GM21528 (cell line): ENCODE measurements at regions not wholly inside any gene's neighbourhood (a gene's known extent, or its start where the extent isn't known, plus 50 kb on each side); places are given as distances from the start of the nearest gene placed in this dataset.

ENCODE experiments used
- ATAC-seq: cut with Tn5 transposase; IDR thresholded peaks from one replicate; pipeline ENCODE4 v1.9.1; 2021; ENCODE audit warnings: mild to moderate bottlenecking, moderate library complexity; ENCODE audit not compliant: unreplicated experiment, low FRiP score

DNA sequence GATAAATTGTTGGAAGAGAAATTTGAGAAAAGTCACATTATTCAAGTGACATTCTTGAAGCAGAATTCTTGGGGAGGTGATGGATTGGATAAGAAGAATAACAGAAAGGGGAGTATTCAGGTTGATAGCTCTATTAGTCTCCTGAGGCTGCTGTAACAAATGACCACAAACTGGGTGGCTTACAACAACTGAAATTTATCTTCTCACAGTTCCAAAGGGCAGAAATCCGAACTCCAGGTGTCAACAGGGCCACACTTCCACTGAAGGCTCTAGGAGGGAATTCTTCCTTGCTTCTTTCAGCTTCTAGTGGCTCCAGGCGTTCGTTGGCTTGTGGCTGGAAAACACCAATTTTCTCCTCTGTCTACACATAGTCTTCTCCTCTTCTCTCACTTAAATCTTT is 99.8 kb downstream of the TES start:
- ATAC-seq: no peak

DNA sequence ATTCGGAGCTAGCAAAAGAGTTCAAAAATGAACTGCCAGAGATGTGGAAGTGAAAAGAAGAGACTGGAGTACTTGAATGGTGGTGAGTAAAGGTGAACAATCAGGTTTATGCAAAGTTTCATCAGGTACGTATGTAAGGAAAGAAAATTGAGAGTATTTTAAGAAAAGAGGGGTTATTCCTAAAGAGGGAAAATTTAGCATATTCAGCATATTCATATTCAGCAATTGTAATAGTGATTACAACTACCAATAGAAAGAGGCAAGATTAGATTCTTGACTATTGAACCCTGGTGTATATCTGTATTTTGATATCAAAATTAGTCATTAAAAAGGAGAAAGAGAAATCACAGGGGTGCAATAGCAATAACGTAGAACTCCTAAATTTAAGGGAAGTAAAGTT is 100.9 kb downstream of the TES start:
- ATAC-seq: no peak

DNA sequence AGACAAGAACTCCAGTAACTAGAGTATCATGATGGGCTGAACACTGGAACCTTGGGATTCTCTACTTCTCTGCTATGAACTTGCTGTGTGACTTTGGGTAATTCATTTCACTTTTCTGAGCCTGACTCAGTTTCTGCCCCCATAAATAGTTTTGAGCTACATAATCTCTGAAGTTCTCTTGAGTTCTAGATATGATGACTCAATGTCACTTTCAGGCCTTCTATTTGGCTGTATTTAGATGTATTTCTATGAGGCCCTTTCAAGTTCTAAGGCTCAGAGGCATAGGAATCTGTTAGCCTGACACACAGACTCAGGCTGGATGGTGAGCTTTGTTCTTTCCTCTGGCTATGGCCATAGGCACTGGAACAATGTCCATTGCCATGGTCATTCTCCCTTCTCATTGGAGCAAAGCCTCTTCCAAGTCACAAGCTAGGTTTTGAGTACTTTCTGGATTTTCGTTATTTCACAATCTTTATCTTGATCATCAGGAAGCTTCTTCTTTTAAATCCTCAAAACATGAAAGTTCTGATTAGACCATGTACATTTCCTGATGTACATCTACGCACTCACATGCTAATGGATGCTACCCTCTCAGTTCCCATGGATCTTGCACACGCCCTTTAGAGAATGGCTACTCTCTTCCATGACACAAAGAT is 101.6 kb downstream of the TES start:
- no peak for ATAC-seq

DNA sequence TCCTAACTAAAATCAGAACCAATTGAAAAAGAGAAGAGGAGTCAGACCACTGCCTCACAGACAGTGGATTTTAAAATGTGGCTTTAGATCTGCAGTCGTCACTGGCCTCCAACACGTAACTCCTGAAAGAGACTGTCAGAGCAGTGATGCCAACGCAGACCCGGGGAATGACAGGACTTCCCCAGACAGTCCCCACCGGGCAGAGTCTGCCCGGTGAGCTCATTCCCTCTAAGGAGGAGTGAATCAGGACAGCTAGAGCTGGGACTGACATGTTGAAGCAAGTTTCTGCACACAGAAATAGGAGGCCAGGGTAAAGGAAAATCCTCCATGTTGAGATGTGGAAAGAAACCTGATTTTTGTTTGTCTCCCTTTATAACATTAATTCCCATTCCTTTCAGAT is 105.0 kb downstream of the TES start:
- ATAC-seq: no peak

DNA sequence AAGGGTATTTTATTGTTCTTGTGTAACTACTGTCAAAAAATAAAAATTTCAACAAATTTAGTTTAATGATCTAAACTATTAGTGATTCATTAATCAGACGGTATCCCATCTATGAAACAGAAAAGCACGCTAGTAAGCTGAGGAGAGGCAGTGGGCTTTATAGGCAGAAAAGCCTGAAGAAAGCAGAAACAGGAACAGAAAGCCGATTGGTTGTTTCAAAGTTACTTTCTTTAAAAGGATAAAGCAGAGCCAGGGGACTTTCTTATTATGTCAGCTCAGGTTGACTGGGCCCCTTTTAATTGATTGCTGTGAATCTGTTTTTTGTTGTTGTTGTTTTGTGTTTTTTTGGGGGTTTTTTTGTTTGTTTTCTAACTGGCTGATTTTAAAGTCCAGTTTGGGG is 105.5 kb downstream of the TES start:
- ATAC-seq: peak; percentile 33

DNA sequence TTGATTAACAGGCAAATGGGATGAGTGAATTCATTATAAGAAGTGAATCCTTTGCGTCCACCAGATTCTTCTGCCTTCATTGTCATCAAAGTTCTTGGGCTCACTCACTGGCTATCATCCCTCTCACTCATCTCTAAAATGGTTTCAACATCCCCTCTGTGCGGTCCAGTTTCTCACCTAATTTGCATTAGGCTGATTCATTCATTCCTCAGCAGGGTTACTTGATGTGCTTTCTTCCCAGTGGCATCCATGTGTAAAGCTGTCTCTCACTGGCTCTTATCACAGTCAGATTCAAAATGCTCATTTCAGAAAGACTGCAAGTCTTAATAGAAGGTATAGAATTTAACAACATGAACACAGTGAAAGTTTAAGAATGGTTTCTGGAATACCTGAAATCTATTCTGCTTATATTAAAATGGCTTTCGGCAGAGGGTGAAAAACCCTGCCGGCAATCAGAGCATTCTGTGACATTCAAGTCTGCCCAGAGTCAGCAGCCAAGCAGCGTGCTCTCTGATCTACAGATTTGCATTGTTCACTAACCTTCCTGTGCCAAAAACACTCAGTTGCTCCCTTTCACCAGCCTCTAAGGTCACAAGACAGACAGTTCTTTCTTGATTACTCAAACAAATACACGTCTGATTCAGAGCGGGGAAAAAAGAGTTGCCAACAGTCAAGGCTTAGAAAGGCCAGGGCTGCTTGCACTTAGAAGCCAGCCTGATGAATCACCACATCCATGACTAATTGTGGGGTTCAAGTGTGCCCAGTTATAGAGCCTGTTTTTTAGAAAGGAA is 106.7 kb downstream of the TES start:
- ATAC-seq: peak; percentile 94

DNA sequence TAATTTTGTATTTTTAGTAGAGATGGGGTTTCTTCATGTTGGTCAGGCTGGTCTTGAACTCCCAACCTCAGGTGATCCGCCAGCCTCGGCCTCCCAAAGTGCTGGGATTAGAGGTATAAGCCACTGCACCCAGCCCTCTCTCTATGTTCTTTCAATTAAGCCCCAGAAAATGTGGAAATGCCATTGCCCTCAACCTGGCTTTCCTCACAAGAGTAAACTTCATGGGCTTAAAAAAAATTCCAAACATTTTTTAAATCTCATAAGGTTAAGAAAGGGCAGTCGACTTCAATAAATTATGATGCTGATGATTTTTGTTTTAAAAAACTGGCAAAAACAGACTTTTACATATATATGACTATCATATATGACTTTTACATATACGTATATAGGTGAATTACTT is 107.6 kb downstream of the TES start:
- no peak for ATAC-seq

DNA sequence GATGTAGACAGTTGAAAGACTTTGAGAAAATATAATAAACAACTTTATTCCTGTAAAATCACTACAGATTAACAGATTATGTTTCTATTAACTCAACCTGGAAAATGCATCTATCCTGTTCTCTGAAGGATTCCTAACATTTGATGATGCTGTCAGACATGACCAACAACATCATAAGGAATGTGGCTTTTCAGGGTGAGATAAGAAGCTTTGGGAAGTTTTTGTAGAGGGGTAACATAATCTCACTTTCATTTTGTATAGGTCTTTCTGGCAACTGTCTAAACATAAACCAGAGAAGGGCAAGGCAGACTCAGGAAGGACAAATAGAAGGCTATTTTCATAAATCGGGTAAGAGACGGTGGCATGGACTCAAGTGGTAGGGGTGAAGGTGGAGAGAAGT is 112.2 kb downstream of the TES start:
- no peak for ATAC-seq

DNA sequence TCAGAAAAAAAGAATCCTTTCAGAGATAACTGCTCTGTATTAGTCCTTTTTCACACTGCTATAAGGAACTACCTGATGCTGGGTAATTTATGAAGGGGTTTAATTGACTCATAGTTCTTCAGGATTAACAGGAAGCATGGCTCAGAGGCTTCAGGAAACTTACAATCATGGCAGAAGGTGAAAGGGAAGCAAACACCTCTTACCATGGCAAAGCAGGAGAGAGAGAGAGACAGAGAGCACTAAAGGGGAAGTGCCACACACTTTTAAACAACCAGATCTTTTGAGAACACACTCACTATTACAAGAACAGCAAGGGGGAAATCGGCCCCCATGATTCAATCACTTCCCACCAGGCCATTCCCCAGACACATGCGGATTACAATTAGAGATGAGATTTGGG is 114.2 kb downstream of the TES start:
- no peak for ATAC-seq

DNA sequence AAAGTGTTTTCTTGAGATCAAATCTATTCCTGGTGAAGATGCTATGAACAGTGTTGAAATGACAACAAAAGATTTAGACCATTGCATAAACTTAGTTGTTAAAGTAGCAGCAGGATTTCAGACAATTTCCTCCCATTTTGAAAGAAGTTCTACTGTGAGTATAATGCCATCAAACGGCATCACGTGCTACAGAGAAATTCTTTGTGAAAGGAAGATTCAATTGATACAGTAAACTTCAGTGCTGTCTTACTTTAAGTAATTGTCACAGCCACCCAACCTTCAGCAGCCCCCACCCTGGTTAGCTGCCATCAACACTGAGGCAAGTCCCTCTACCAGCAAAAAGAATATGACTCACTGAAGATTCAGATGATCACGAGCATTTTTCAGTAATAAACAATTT is 115.2 kb downstream of the TES start:
- no peak for ATAC-seq

DNA sequence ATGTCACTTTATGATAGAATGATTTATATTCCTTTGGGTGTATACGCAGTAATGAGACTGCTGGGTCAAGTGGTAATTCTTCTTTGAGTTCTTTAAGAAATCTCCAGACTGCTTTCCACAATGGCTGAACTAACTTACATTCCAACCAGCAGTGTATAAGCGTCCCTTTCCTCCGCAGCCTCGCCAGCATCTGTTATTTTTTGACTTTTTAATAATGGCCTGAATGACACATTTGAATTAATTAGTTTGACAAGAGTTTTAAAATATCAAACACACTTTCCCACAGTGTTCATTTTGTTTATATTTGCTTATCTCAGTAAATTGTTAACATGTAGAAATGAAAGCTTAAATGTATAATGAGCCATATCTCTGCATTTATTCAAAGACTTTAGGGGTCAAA is 116.8 kb downstream of the TES start:
- no peak for ATAC-seq

DNA sequence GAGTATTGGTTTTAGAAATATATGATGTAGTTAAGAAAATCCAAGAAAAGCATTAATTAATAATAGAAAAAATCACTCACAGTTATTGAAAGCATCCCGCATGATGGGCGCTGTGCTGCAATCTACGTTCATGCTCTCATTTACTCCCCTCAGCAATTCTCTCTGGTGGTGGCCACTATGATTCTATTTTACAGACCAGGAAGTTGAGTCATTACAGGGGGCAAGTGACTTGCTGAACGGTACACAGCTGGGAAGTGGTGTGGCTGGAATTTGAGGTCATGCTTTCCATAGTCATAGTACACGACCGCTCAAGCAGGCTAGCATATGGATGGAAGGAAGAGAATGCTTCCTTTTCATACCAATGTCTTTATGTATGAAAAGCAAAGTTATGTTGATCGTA is 117.4 kb downstream of the TES start:
- ATAC-seq: no peak

DNA sequence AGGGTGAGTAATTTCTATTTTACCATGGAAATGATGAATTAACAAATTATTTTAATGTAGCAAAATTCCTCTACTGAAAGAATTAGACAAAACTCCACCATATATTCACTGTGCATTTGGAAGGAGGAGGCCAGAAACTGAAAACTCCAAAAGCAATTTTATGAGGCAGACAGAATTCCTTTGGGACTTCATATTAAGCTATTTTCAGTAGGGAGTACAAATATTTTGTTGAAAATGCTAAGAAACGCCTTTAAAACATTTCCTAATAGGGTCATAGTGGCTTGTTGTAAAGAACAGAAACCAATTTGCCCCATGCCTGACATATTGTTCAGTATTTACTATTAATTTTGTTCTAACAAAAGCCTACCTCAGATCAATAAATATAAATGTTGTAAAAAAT is 117.8 kb downstream of the TES start:
- ATAC-seq: no peak

DNA sequence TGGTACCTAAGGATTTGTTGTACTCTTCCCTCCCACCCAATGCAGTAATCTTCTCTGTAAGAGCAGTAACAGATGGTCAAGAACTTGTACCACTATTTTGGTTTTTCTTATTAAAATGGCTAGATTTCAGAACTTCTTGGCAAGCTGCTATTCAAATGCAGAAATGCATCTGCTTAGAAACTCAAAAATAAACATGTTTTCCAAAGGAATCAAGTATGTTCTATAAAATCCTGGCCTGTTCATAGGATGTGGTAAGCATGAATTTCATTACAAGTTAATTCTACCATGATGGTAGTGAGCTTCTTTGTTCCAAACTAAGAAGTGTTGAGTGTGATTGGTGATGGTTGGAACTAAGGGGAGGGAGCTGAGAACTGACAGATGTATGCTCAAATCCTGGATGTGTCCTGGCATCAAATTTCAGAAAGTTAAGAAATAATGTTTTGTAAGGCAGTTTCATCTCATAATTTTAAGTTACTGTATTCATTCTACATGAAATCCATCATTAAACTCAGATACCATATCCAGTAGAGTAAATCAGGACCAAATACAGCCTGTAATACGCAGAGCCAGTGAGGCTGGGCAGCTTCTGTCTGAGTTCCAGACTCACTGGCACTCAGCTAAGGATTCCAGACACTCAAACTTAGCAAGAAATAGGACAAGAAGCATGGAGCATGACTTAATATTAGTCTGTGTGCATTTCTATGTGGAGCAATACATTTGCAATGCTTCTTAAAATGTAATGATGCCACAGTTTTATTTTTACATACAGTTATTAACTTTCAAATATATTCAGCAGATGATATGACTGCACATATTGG is 119.6 kb downstream of the TES start:
- ATAC-seq: no peak

DNA sequence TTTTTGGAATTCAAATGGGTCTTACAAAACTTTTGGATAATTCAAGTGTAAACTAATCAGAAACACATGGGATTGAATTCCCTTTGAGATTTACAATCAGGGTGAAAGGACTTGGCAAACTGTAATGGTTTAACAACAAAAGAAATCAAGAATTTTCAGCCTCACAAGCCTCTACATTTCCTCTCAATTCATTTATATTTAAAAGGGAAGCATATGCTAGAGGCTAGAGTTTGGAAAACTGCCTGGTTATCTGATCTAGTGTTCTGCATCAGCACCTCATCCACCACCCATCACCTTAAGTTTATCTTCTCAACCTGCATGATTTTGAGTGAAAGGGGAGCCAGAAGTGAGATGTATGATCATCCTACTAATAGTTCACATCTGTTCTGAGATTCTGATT is 120.7 kb downstream of the TES start:
- no peak for ATAC-seq

DNA sequence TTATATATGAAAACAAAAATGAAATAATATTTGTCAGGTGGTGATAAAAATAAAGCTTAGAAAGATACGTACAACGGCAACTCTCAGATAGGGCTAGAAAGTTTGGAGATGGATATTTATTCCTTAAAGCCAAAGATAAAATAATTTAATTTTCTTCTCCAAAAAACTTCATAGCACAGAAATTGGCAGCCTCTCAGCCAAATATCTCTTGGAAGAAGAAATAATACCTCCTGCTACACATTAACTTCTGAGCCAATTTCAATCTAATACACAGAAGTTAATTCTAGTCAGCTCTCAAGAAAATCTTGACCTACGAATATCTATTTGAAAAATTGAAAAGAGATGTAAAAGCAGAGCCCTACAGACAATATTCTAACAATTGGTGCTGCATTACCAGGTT is 122.4 kb downstream of the TES start:
- ATAC-seq: no peak

DNA sequence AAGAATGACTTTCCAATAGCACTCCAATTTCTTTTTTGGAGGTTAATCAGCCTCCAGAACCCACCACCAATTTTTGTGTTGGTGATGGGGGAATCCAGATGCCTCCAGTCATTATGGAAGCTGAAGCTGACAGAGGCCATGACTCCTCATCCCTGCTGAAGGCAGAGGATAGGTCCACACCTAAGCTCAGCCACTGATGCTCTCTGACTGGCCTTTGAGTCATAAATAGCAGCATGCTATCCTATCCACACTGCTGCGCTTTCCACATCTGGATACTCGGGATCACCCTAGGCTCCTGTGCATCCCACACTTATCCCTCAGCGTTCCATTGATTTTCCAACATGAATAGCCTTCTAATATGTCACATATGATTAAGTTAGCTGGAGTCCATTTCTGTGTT is 124.2 kb downstream of the TES start:
- ATAC-seq: no peak

DNA sequence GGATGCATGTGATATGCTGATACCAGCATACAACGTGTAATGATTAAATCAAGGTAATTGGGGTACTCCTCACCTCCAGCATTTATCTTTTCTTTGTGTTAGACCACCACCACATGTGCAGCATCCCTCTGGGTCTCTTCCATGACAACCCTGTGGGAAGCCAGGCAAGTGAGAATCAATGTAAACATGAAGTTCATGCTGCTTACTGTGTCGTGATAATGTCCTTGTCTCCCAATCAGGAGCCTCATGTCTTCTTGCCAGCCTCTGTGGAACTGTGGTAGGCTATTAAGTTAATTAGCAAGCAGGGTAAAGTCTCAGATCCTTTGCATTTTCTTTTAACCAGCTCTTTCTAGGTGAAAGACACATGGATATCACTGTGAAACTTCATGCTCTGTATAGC is 126.7 kb downstream of the TES start:
- ATAC-seq: no peak

DNA sequence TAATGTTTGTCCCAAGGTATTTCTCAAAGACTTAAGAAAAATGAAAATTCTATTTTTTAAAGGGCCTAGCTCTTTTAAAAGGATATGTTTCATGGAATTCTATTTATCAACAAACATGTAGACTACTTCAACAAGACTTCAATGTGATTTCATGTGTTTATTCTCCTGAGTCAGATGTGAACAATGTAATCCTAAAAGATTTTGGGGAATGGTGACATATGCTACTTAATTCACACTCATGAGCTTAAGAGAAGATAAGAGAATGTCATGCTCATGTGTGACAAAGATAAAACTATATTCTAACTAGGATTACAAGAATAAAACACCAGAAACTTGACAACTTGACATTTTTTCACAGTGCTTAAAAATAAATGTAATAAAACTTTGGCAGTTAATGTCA is 127.5 kb downstream of the TES start:
- no peak for ATAC-seq

DNA sequence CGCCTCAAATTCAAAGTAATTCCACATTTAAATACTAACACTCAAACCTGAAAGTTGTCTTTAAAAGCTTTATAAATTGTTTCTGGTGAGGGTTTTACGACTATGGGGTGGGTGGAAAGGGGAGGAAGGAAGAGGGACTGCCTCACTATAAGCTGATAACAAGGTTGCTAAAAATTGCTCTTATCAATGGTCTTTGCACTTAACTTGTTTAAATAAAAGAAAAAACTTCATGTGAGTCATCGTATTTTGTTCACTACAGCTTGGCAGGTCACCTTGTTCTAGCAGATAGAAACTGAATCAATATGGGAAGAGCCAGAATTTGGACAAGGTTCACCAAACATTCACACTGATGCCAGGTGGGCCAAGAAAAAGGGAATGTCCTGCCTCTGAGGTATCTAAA is 129.2 kb downstream of the TES start:
- ATAC-seq: no peak

DNA sequence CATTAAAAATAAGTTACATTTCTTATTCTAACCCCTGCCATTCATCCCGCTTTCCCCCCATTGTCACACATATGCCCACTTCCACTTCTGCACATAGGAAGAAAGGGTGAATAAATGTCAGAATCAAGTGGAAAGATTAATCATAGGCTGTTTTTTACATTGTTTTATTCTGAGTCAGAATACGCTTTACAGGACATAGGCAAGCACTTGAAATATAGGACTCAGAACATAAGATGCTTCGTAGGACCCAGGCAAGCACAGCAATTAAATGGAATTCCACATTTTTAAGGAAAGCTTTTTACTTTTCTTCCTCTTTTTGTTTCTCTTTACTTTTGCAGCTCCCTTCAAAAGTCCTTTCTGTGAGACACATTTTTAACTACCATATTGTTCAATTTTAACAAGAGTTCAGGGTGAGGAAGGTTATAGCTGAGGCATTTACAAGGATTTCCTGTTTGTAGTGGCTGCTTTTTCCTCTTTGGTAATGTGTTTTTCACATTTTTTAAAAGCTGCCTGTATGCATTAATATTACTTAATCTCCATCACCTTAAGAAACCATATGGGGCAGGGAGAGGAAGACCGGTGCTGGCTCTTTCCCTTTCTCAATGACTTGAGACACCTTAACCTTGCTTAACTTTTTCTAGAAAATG is 130.0 kb downstream of the TES start:
- no peak for ATAC-seq
